ENCODE measurements at regions not wholly inside any gene's neighbourhood (a gene's known extent, or its start where the extent isn't known, plus 50 kb on each side); places are given as distances from the start of the nearest gene placed in this dataset.

GRCh38 chr13:70385852-70386251, 277.6 kb upstream of the KLHL1 start:
- TF ChIP-seq EP300 (IDR thresholded peaks at IDR 0.05; ENCODE audit: low read depth) (no peak), CTCF (IDR thresholded peaks at IDR 0.05) (no peak)
